GM18870 (cell line): ENCODE measurements at regions not wholly inside any gene's neighbourhood (a gene's known extent, or its start where the extent isn't known, plus 50 kb on each side); places are given as distances from the start of the nearest gene placed in this dataset.

Source experiments
- ATAC-seq: cut with Tn5 transposase; IDR thresholded peaks from one replicate; pipeline ENCODE4 v1.9.1; 2021; ENCODE audit warnings: moderate library complexity; ENCODE audit not compliant: unreplicated experiment

GRCh38 chr9:86765746-86766430 lies 181.4 kb downstream of the GAS1 start:
- ATAC-seq = no peak

DNA sequence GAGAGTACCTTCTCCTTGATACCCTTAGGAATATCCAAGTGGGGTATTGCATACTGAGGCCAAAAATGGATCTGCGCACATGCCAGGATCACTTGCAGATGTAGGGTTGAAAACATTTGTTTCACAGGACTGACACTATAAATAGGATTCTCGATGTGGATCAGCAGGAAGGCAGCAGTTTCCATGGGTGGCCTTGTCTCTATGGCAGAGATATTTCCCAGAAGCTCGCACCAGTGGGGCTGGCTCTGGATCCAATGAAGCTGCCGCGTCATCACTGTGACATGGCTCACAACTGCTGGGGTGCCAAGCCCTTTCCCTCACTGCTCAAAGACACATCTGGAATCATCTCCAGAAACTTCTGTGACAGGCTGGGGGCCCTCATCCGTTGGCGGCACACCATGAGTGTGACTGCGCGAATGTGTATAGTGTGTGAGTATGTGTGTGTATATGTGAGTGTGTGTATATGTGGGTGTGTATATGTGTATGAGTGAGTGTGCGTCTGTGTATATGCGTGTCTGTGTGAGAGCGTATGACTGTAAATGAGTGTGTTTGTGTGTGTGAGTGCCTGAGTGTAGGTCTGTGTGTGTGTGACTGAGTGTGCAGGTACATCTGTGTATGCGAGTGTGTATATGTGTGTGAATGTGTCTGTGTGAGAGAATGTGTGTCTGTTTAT lies 182.5 kb downstream of the GAS1 start:
- no peak for ATAC-seq

GRCh38 chr9:86764221-86764624 lies 183.1 kb downstream of the GAS1 start:
- ATAC-seq = no peak

- ATAC-seq = no peak
Measured at GRCh38 chr9:86763791-86764190, 183.5 kb downstream of the GAS1 start.

DNA sequence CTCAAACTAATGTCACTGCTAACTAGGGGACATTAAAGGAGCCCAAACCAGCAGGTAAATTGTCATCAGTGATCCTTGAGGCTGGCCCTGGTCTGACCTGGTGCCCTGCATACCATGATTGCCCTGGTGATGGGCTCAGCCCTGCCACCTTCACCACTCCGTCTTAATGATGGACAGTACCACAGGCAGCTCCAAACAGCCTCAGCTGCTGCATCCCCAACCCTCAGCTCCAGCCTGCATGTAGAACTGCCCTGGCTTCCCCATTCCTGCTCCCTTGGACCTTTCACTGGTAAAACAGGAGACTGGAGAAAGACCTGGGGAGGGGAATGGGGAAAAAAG lies 190.0 kb downstream of the GAS1 start:
- ATAC-seq = no peak

DNA sequence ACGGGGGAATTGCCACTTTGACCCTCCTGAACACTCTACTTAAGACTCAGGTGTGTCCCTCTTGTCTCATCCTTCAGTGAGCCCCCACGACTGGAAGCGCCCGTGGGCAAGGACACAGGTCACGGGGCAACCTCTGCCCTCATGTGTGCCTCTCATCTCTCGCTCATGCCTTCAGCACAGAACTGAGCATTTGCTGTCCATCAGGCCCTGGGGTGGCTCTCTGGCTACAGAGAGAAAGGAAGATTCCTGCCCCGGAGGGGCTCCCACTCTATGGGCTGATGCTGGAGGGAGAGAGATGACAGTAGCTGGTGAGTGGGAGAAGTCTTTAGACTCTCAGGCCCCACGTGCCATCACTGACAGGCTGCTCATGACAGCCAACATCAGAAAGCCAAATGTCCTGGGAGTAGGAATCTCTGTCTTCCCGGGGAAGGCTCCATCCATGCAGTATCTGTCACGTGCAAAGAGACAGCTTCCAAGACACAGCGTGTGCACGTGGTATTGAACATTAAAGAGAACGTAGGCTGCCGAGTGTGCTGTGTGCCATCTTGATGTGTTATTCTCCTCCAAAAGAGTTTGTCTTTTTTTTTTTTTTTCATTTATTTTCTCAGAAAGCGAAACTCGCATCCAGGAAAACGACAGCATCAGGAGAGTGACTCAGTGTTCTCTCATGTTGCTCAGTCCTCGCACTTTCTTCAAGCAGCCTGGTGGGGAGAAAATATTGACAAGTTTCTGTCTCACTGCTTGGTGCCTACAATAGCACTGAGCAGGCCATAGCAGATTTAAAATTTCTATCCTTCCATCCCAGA lies 190.5 kb downstream of the GAS1 start:
- no peak for ATAC-seq

DNA sequence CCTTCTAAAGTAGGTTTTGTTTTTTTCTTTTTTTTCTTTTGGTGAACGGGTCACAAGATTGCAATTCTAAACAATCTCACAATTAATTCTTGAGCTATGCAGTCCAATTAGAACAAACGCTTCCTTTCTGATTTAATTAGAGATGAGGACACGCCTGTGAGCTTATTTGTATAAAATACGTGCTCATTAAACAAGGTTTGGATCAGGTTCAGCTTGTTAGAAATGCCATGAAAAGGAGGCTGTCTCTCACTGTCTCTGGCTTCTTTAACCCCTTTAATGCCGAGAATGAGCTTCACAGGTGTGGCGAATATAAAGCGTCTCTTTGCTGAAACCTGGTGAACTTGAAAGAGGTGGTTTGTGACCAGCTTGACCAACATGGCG lies 191.8 kb downstream of the GAS1 start:
- no peak for ATAC-seq

GRCh38 chr9:86754581-86755560 lies 192.4 kb downstream of the GAS1 start:
- no peak for ATAC-seq

DNA sequence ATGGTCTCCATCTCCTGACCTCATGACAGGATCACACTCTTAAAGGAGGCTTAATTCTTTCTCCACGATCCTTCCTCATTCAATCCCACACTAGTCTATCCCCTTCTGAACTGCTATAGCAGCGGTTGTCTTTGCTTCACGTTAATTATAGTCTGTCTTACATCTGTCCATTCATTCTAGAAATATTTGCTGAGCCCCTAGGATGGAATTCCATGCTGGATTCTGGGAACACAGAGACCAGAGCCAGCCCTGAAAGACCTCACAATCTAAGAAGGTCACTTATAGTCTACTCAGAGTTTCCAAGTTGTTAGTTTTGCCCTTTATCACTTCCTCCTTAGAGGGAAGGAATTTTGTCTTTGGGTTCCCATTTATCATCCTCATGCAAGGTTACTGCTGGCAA lies 193.5 kb downstream of the GAS1 start:
- ATAC-seq = no peak

- no peak for ATAC-seq
Measured at GRCh38 chr9:86752733-86753132, 194.6 kb downstream of the GAS1 start.

GRCh38 chr9:86751956-86752355 lies 195.3 kb downstream of the GAS1 start:
- ATAC-seq = no peak

- ATAC-seq = no peak
Measured at GRCh38 chr9:86751207-86751606, 196.1 kb downstream of the GAS1 start.

- no peak for ATAC-seq
Measured at GRCh38 chr9:86749894-86750255, 197.4 kb downstream of the GAS1 start.

- no peak for ATAC-seq
Measured at GRCh38 chr9:86749161-86749893, 198.0 kb downstream of the GAS1 start.

- no peak for ATAC-seq
Measured at GRCh38 chr9:86747711-86748110, 199.6 kb downstream of the GAS1 start.

GRCh38 chr9:86741311-86742208 lies 205.7 kb downstream of the GAS1 start:
- ATAC-seq = no peak

- no peak for ATAC-seq
Measured at GRCh38 chr9:86735772-86736458, 211.4 kb downstream of the GAS1 start.

GRCh38 chr9:86734771-86735170 lies 212.5 kb downstream of the GAS1 start:
- ATAC-seq = no peak

- no peak for ATAC-seq
Measured at GRCh38 chr9:86733929-86734328, 213.4 kb downstream of the GAS1 start.
